ENCODE measurements at regions not wholly inside any gene's neighbourhood (a gene's known extent, or its start where the extent isn't known, plus 50 kb on each side); places are given as distances from the start of the nearest gene placed in this dataset.

GRCh38 chr9:28443461-28443860 is 870.2 kb upstream of the C9orf72 start:
- TF ChIP-seq CTCF (IDR thresholded peaks at IDR 0.05; ENCODE audit: borderline replicate concordance) = no peak
- Histone ChIP-seq H3K27me3 (ENCODE audit: low read depth) (no peaks in the 10 kb centered on the region), H3K36me3 (no peaks in the 10 kb centered on the region), H3K27ac (replicated peaks) (no peak overlapping the region), H3K4me3 (no peak overlapping the region), H3K4me1 (no peaks in the 10 kb centered on the region), H3K9me3 (replicated peaks) (peaks cover 28% of the 10 kb centered on the region)
- DNase-seq = no peak
- intact Hi-C loops (cut with micrococcal nuclease) = no loop called here

GRCh38 chr9:28444637-28445036 is 871.4 kb upstream of the C9orf72 start:
- no peak for TF ChIP-seq CTCF (IDR thresholded peaks at IDR 0.05; ENCODE audit: borderline replicate concordance)
- H3K27ac ChIP-seq (replicated peaks) = no peak overlapping the region
- H3K4me1 ChIP-seq = no peaks in the 10 kb centered on the region
- intact Hi-C loops (cut with micrococcal nuclease) = no loop called here
- DNase-seq = no peak
- no peak overlapping the region for H3K4me3 ChIP-seq
- no peaks in the 10 kb centered on the region for H3K27me3 ChIP-seq (ENCODE audit: low read depth)
- H3K36me3 ChIP-seq = no peaks in the 10 kb centered on the region
- H3K9me3 ChIP-seq (replicated peaks) = peaks cover 28% of the 10 kb centered on the region

DNA sequence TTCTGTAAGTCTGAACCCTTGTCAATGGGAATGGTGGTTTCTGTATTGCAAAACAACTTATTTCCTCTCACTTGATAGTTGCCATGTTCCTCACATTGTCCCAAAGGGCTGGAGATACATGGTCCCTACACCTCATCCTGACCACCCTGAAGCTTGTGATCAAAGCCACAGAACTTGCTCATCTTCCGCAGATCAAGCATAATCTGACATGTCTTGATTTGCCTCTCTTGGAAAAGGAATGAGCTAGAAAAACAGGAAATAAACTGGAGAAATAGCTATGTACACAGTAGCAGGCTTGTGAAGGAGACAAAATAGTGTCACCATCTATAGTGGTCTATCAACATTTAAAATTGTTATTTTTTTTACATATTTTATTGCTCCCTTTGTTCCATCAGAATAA is 871.9 kb upstream of the C9orf72 start:
- no peaks in the 10 kb centered on the region for H3K4me1 ChIP-seq
- H3K9me3 ChIP-seq (replicated peaks) = peaks cover 28% of the 10 kb centered on the region
- no peaks in the 10 kb centered on the region for H3K27me3 ChIP-seq (ENCODE audit: low read depth)
- H3K36me3 ChIP-seq = no peaks in the 10 kb centered on the region
- intact Hi-C loops (cut with micrococcal nuclease) = no loop called here
- no peak for TF ChIP-seq CTCF (IDR thresholded peaks at IDR 0.05; ENCODE audit: borderline replicate concordance)
- no peak overlapping the region for H3K27ac ChIP-seq (replicated peaks)
- H3K4me3 ChIP-seq = no peak overlapping the region
- no peak for DNase-seq

GRCh38 chr9:28453918-28454317 is 880.6 kb upstream of the C9orf72 start:
- no peaks in the 10 kb centered on the region for H3K4me1 ChIP-seq
- DNase-seq = no peak
- intact Hi-C loops (cut with micrococcal nuclease) = no loop called here
- no peaks in the 10 kb centered on the region for H3K27me3 ChIP-seq (ENCODE audit: low read depth)
- H3K4me3 ChIP-seq = no peak overlapping the region
- no peak overlapping the region for H3K27ac ChIP-seq (replicated peaks)
- no peaks in the 10 kb centered on the region for H3K9me3 ChIP-seq (replicated peaks)
- no peak for TF ChIP-seq CTCF (IDR thresholded peaks at IDR 0.05; ENCODE audit: borderline replicate concordance)
- no peaks in the 10 kb centered on the region for H3K36me3 ChIP-seq

DNA sequence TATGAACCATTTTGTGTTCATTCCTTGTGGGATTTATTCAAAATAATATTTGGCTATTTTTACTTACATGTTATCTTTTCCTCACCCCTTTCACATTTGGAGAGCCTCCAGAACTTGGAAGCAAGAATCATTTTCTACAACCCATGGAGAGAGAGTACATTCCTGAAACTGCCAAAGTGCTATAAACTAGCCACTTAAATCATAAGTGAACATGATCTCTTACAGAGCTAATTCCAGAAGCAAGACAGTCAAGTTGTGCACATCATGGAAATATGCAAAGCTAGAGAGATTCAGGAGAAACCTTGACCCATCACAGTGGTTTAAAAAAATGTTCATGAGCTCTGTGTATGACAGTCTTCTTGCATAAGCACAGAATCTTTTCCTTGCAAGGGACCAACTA is 883.6 kb upstream of the C9orf72 start:
- no peak for TF ChIP-seq CTCF (IDR thresholded peaks at IDR 0.05; ENCODE audit: borderline replicate concordance)
- DNase-seq = no peak
- no peaks in the 10 kb centered on the region for H3K4me1 ChIP-seq
- H3K9me3 ChIP-seq (replicated peaks) = no peaks in the 10 kb centered on the region
- H3K27ac ChIP-seq (replicated peaks) = no peak overlapping the region
- intact Hi-C loops (cut with micrococcal nuclease) = no loop called here
- H3K36me3 ChIP-seq = no peaks in the 10 kb centered on the region
- H3K4me3 ChIP-seq = no peak overlapping the region
- no peaks in the 10 kb centered on the region for H3K27me3 ChIP-seq (ENCODE audit: low read depth)

All from left ventricle myocardium inferior (tissue), 1 donor.